Tibial artery (tissue), 4 donors: ENCODE measurements at regions not wholly inside any gene's neighbourhood (a gene's known extent, or its start where the extent isn't known, plus 50 kb on each side); places are given as distances from the start of the nearest gene placed in this dataset.

ENCODE experiments used
- DNase-seq, 2 donors: peaks; one replicate each; pipeline ENCODE4 v3.0.0-alpha.2; 2019
- H3K27ac ChIP-seq, 2 donors: fragments of 200-600 bp; sonication (generic) in 1 of 2; 1 replicate in 1 of 2; 2 replicates in 1 of 2; pipeline ENCODE4 v1.5.1; 2018 to 2019; ENCODE audit warnings: mild to moderate bottlenecking in 1 of 2
- H3K27me3 ChIP-seq, 2 donors: fragments of 200-600 bp; sonication (generic) in 1 of 2; one replicate each; pipeline versions ENCODE4 v1.5.1 to v1.6.0; 2016 to 2019
- H3K36me3 ChIP-seq, 3 donors: fragments of 200-600 bp; sonication (generic) in 2 of 3; one replicate each; pipeline ENCODE4 v1.5.1; 2016 to 2019; ENCODE audit warnings: mild to moderate bottlenecking in 2 of 3
- H3K4me1 ChIP-seq, 4 donors: fragments of 200-600 bp; sonication (generic) in 2 of 4; 1 replicate in 3 of 4; 2 replicates in 1 of 4; pipeline ENCODE4 v1.5.1; 2016 to 2019
- H3K4me3 ChIP-seq, 2 donors: fragments of 200-600 bp; sonication (generic) in 1 of 2; 1 replicate in 1 of 2; 2 replicates in 1 of 2; pipeline ENCODE4 v1.5.1; 2018 to 2019; ENCODE audit warnings: mild to moderate bottlenecking in 2 of 2
- H3K9me3 ChIP-seq, 3 donors: fragments of 200-600 bp; sonication (generic) in 1 of 3; one replicate each; pipeline ENCODE4 v1.5.1; 2016 to 2019
- CTCF ChIP-seq, 2 experiments: fragments of 200-600 bp in 1 of 2; fragments of 450-650 bp in 1 of 2; IDR thresholded peaks; one replicate each; pipeline ENCODE4 v1.5.1; 2017 to 2019; ENCODE audit warnings: antibody characterized with exemption in 2 of 2, mild to moderate bottlenecking in 1 of 2, moderate library complexity in 1 of 2
- intact Hi-C: fragments of 100-400 bp; cut with DNase I; formaldehyde crosslinking; loops from one replicate; pipeline ENCODE4 v1.15.0; 2023; ENCODE audit warnings: low total_unique reads

- Histone ChIP-seq H3K27me3 (peaks cover 0 to 51% of the 10 kb centered on the region in 2 donors), H3K4me1 (peaks cover 0 to 22% (median 19%) of the 10 kb centered on the region in 4 donors), H3K36me3 (no peaks in the 10 kb centered on the region), H3K9me3 (no peaks in the 10 kb centered on the region), H3K4me3 (peak overlapping the region; percentile 28 to 55), H3K27ac (no peak overlapping the region)
- no peak for TF ChIP-seq CTCF (IDR thresholded peaks at IDR 0.05)
- no peak for DNase-seq
- intact Hi-C loops: no loop called here
Measured at GRCh38 chr10:21172930-21173801, 276.1 kb upstream of the NEBL start.

DNA sequence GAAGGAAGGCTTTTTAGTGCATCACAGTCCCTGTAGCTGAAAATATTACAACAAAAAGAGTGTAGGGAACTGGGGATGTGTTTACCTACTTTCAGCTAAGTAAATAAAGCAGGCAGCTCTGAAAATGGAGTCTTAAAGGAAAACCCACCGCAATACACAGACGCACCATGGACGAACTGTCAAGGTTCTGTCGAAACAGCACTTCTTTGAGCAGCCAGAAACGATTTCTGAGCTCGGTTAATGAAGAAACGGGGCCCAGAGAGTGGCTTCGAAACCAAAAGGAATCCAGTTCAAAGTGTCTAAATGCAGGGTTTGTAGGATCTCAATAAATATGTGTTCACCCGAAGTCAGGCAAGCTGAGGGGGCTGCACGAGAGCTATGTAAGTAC, 275.4 kb upstream of the NEBL start:
- intact Hi-C loops: no loop called here
- H3K27me3 ChIP-seq: peaks cover 0 to 48% of the 10 kb centered on the region in 2 donors
- no peak for DNase-seq
- H3K9me3 ChIP-seq: no peaks in the 10 kb centered on the region
- H3K27ac ChIP-seq: no peak overlapping the region
- H3K4me3 ChIP-seq: peak overlapping the region in 1 of 2 donors; percentile 55
- no peaks in the 10 kb centered on the region for H3K36me3 ChIP-seq
- TF ChIP-seq CTCF (IDR thresholded peaks at IDR 0.05): no peak
- peaks cover 0 to 22% (median 19%) of the 10 kb centered on the region in 4 donors for H3K4me1 ChIP-seq

GRCh38 chr10:21171936-21172541, 274.9 kb upstream of the NEBL start:
- Histone ChIP-seq H3K9me3 (no peaks in the 10 kb centered on the region), H3K27me3 (peaks cover 0 to 45% of the 10 kb centered on the region in 2 donors), H3K27ac (no peak overlapping the region), H3K4me3 (no peak overlapping the region), H3K36me3 (no peaks in the 10 kb centered on the region), H3K4me1 (peaks cover 0 to 22% (median 19%) of the 10 kb centered on the region in 4 donors)
- DNase-seq: no peak
- TF ChIP-seq CTCF (IDR thresholded peaks at IDR 0.05): no peak
- intact Hi-C loops: no loop called here

DNA sequence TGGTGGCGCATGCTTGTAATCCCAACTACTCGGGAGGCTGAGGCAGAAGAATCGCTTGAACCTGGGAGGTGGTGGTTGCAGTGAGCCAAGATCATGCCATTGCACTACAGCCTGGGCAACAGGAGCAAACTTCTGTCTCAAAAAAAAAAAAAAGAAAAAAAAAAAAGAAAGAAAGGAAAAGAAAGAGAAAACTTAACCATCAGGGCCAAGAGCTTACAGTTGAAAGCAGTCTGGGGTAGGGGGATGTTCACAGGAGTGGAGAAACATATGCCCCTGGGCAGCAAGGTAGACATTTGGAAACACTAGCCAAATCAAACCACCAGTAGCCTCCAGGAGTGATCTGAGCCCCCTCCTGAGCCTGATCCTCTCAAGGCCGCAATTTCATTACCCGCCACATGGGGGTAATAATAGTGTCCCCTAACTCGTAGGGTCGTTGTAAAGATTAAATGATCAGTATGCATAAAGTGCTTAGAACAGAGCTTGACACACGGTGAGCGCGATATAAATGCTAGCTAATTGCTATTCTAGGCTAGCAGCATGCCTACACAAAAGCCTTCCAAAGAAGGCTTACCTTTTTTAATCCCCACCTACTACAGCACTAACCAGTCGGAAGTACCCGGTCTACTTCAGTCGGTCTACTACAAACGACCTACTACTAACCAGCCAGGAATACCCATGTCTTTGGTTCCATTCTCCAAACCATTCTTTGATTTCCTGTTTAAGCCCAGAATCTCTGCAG, 274.3 kb upstream of the NEBL start:
- H3K36me3 ChIP-seq: no peaks in the 10 kb centered on the region
- no peak overlapping the region for H3K4me3 ChIP-seq
- peaks cover 0 to 22% (median 19%) of the 10 kb centered on the region in 4 donors for H3K4me1 ChIP-seq
- intact Hi-C loops: no loop called here
- H3K27me3 ChIP-seq: peaks cover 0 to 43% of the 10 kb centered on the region in 2 donors
- TF ChIP-seq CTCF (IDR thresholded peaks at IDR 0.05): no peak
- H3K9me3 ChIP-seq: no peaks in the 10 kb centered on the region
- no peak for DNase-seq
- H3K27ac ChIP-seq: no peak overlapping the region

DNA sequence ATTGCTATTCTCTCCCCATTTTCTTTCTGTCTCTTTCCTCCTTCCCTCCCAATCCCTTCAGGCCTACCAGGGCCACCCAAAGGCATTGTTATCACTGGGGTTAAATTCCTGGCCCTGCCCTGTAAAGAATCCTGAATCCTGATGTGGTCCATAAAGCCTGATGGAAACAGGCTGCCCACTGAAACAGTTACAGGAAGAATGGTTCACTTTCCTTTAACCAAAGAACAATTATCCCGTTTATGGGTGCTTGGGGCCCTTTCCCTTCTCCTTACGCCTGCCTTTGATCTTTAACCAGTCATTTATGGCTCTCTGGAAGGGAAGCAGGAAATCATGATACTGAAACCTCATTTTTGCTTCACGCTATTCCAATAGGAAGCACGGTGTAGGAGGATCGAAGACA, 273.1 kb upstream of the NEBL start:
- no peak for DNase-seq
- peaks cover 0 to 22% (median 19%) of the 10 kb centered on the region in 4 donors for H3K4me1 ChIP-seq
- peaks cover 0 to 38% of the 10 kb centered on the region in 2 donors for H3K27me3 ChIP-seq
- intact Hi-C loops: no loop called here
- H3K27ac ChIP-seq: no peak overlapping the region
- H3K9me3 ChIP-seq: no peaks in the 10 kb centered on the region
- H3K4me3 ChIP-seq: no peak overlapping the region
- no peaks in the 10 kb centered on the region for H3K36me3 ChIP-seq
- TF ChIP-seq CTCF (IDR thresholded peaks at IDR 0.05): no peak
